ENCODE measurements at regions not wholly inside any gene's neighbourhood (a gene's known extent, or its start where the extent isn't known, plus 50 kb on each side); places are given as distances from the start of the nearest gene placed in this dataset.
A peak's percentile ranks its signal among the peaks of the same experiment; 100 is the strongest.
"Not testable (repeated sequence)": the region's sequence is repeated elsewhere in the genome, so short reads cannot be mapped to it uniquely, and the experiment has no call there.

GRCh38 chr6:15922510-15923250, 206.2 kb upstream of the MYLIP start:
- DNase-seq, result no peak

DNA sequence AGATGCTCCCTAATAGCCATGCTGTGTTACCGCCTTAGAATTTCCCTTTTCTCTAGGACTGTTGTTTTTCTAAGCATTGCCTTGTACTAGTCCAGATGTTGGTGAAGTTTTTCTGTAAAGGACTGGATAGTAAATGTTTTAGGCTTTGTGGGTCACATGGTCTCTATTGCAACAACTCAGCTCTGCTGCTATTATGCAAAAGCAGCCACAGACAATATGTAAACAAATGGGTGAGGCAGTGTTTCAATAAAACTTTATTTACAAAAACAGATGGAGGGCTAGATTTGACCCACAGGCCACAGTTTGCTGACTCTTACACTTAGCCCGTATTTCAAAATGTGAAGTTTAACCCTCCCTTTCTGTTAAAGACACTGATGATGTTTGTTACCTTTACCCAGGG, 207.6 kb upstream of the MYLIP start:
- no peak for DNase-seq

GRCh38 chr6:15916581-15916980, 212.3 kb upstream of the MYLIP start:
- DNase-seq, result no peak

DNA sequence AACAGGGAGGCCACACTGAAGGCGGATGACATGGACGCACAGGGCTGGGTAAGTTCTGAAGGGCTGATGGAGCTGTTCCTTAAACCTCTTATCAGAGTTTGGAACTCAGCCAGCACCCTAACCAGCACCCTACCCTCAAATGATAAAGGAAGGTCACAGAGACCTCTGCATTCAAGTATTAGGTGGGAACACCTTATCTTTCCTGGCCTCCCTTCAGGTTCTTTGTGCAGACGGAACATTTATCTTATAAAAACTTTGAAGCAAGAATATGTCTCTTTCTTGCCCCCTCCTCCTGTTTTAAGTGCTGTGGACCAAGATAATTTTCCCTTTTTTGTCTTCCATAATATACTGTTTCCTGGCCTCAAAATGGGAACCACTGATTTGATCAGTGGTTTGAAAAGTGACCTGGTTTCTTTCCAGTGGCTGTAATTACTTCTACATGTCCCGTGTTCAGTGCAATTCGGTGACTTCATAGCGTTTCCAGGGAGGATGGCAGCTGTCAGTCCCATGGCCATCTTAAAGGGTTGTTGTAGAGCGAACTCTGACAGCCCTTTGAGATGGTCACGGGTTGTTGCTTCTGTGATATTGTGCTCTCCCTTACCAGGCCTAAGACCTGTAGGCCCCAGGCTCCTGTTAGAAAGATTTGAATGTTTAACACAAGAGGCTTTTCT, 213.2 kb upstream of the MYLIP start:
- DNase-seq, result no peak

DNA sequence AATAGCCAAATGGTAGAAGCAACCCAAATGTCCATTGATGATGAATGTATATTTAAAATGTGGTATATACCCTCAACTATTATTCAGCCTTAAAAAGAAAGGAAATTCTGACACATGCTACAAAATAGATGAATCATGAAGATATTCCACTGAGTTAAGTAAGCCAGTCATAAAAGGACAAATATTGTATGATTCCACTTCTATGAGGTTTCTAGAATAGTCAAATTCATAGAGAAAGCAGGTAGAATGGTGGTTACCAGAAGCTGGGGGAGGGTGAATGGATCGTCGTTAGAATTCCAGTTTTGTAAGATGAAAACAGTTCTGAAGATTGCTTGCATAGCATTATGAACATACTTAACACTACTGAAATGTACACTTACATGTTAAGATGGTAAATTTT, 214.3 kb upstream of the MYLIP start:
- DNase-seq, result peak; percentile 26

DNA sequence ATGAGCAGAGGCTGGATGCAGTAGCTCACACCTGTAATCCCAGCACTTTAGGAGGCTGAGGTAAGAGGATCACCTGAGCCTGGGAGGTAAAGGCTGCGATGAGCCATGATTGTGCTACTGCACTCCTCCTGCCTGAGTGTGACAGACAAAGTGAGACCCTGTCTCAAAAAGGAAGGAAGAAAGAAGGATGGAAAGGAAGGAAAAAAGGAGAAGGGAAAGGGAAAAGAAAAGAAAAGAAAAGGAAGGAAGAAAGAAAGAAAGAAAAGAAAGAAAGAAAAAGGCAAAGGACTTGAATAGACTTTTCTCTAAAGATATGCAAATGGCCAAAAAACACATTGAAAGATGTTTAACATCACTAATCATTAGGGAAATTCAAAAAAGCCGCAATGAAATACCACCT, 215.3 kb upstream of the MYLIP start:
- no peak for DNase-seq

GRCh38 chr6:15912505-15913400, 216.1 kb upstream of the MYLIP start:
- DNase-seq, result no peak

DNA sequence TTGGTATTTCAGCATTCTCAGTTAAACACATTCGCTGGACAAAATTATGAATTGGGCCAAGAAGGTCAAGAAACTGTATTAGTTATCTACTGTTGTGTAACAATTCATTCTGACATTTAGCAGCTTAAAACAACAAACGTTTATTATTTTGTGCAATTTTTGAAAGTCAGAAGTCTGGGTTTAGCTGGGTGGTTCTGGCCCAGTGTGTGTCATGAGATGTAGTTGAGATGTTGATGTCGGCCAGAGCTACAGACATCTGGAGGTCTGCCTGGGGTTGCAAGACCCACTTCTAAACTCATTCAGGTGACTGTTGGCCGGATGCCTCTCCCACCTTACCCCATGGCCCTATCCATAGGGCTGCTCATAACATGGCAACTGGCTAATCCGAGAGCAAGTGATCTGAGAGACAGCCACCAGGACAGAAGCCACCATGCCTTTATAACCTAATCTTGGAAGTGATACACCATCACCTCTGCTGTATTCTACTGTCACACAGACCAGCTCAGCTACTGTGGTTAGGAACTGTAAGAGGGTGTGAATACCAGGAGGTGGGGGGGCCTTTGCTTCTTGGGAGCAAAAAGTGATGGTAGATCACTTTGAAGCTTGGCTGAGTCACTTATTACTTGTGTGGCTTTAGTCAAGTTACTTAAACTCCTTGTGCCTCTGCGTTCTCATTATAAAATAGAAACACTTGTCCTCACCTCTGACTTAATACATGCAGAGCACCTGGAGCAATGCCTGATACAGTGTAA, 217.0 kb upstream of the MYLIP start:
- DNase-seq, result peak; percentile 18

GRCh38 chr6:15909290-15910070, 219.4 kb upstream of the MYLIP start:
- DNase-seq, result no peak

GRCh38 chr6:15908871-15909270, 220.0 kb upstream of the MYLIP start:
- no peak for DNase-seq

DNA sequence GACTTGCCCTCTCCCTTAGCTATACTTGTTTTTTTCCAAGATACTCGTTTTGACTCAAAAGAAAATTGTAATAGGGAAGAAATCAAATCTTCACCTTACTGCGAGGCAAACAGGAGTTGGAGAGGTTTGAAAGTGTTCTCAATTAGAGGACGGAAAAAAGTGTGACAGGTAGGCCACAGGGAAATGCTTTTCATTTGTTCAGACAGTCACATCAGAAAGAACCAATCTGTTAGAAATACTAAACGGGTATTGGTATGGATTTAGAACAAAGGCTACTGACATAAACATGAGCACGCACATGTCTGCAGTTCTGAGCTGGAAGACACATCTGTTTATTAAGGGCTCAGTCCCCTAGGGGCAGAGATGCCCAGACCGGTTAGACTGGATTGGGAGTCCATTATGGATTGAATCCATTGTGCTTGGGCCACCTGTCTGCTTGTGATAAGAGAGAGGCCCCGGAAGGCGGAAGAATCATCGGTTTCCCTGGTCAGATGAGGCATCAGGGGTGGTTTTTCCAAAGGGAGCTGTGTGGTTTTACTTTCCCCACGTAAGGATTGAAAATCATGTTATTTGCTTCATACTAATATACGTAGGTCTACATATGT, 220.9 kb upstream of the MYLIP start:
- no peak for DNase-seq

DNA sequence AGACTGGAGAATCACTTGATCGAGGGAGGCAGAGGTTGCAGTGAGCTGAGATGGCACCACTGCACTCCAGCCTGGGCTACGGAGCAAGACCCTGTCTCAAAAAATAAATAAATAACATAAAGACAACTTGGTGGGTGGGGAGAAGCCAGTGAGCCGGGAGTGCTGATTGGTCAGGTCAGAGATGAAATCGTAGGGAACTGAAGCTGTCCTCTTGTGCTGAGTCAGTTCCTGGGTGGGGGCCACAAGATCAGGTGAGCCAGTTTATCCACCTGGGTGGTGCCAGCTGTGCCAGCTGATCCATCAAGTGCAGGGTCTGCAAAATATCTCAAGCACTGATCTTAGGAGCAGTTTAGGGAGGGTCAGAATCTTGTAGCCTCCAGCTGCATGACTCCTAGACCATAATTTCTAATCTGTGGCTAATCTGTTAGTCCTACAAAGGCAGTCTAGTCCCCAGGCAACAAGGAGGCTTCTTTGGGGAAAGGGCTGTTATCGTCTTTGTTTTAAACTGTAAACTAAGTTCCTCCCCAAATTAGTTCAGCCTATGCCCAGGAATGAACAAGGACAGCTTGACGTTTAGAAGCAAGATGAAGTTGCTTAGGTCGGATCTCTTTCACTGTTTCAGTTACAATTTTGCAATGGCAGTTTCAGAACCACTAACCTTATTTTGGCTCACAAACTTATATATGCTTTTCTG, 221.5 kb upstream of the MYLIP start:
- not testable (repeated sequence) for DNase-seq

DNA sequence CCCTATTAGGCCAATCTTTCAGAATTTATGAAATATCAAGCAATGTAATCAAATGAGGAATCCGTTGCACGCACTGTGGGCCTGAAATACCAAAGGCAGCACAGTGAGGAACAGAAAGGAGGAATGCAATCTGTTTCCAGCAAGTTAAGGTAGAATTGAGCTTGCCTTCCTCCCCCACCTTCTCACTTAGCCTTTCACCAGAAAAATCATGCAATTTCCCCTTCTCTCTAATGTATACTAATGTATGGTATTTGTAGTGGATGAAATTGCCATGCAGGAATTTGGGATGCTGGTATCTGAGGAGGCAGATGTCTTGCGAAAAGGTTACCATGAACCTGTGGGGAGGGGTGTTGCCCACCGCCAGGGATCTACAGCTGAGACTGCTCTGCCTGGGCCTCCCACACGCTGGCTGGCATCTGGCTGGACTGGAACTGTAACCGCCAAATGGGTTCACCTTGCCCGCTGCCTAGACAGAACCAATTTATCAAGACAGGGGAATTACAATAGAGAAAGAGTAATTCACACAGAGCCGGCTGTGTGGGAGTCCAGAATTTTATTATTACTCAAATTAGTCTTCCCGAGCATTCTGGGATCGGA, 222.4 kb upstream of the MYLIP start:
- no peak for DNase-seq

DNA sequence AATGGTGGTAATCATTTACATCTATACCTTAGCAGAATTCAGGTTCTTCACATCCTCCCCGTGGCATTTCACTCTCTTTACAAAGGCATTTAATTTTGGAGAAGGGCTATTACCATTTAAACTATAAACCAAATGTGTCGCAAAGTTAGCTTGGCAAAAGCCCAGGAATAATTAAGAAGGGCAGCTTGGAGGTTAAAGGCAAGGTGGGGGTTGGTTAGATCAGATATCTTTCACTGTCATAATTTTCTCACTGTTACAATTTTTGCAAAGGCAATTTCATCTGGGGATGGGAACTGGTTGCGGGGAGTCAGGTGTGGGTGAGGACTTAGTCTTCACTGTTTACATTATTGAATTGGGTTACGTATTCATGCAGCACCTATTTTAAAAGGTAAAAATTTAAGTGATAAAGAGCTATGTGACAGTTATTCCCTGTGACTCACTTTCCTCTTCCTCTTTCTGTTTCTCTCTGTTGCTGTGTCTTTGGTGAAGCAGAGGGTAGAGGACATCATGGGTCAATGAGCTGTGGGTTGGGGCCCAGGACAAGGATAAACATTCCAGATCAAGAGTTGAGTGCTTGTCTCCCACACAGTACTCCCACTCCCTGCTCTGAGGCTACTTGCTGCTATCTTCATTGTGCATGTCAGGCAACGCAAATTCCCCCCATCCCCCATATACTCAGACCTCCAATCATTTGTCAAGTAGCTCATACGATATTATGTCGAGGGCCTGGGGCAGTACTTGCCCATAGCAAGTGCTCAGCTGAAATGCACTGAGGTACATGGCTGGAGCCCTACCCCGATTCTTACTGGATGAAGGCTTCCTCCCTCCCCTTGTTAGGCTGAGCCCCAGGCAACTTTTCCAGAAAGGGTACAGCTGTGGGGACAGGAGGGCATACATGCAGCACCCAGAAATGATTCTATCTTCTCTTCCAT, 223.1 kb upstream of the MYLIP start:
- DNase-seq, result no peak

- no peak for DNase-seq
These were observed 224.1 kb upstream of the MYLIP start for GRCh38 chr6:15904651-15905376.

- DNase-seq, result no peak
These were observed 227.5 kb upstream of the MYLIP start for GRCh38 chr6:15901141-15902115.

- no peak for DNase-seq
These were observed 230.2 kb upstream of the MYLIP start for GRCh38 chr6:15898693-15899092.
